AG04449 (cell line): ENCODE measurements at regions not wholly inside any gene's neighbourhood (a gene's known extent, or its start where the extent isn't known, plus 50 kb on each side); places are given as distances from the start of the nearest gene placed in this dataset.

Experiments
- CTCF ChIA-PET: fragments of 350-600 bp; formaldehyde crosslinking; extraction: SDS; loops from one replicate; lab custom pipeline; 2021; ENCODE audit warnings: antibody characterized with exemption; lab: Yijun Ruan, JAX
- POLR2A ChIA-PET: fragments of 400-600, 350-600 bp; formaldehyde crosslinking; extraction: SDS; loops from one replicate; lab custom pipeline; 2020; ENCODE audit warnings: antibody characterized with exemption, inconsistent platforms; lab: Yijun Ruan, JAX
- DNase-seq: peaks from one replicate; pipeline ENCODE4 v3.0.0-alpha.2; 2010; ENCODE audit warnings: low read depth, low spot score
- H3K4me3 ChIP-seq: 2 replicates; pipeline ENCODE4 v1.5.1; 2011; ENCODE audit warnings: low read depth, mild to moderate bottlenecking, control low read depth, low read length
- CTCF ChIP-seq: IDR thresholded peaks from one replicate; pipeline ENCODE4 v1.5.1; 2011; ENCODE audit warnings: mild to moderate bottlenecking, moderate library complexity, low read length, control low read depth, inconsistent platforms; ENCODE audit not compliant: insufficient read depth; ENCODE audit errors: missing control alignments

- ChIA-PET CTCF (no interaction called here), POLR2A (no interaction called here)
- DNase-seq = no peak
- H3K4me3 ChIP-seq = no peak overlapping the region
- no peak for TF ChIP-seq CTCF
Measured at GRCh38 chr3:41089566-41089965, 109.7 kb upstream of the CTNNB1 start.

GRCh38 chr3:41092844-41093243 lies 106.5 kb upstream of the CTNNB1 start:
- DNase-seq = no peak
- H3K4me3 ChIP-seq = no peak overlapping the region
- POLR2A ChIA-PET = no interaction called here
- CTCF ChIA-PET = no interaction called here
- TF ChIP-seq CTCF = no peak

GRCh38 chr3:41093476-41093875 lies 105.8 kb upstream of the CTNNB1 start:
- ChIA-PET POLR2A (no interaction called here), CTCF (no interaction called here)
- no peak overlapping the region for H3K4me3 ChIP-seq
- no peak for TF ChIP-seq CTCF
- DNase-seq = no peak

GRCh38 chr3:41094351-41094750 lies 105.0 kb upstream of the CTNNB1 start:
- CTCF ChIA-PET = no interaction called here
- no peak for DNase-seq
- no peak for TF ChIP-seq CTCF
- no peak overlapping the region for H3K4me3 ChIP-seq
- POLR2A ChIA-PET = no interaction called here

- no peak for DNase-seq
- POLR2A ChIA-PET = no interaction called here
- CTCF ChIA-PET = no interaction called here
- TF ChIP-seq CTCF = no peak
- H3K4me3 ChIP-seq = no peak overlapping the region
Measured at GRCh38 chr3:41095702-41096101, 103.6 kb upstream of the CTNNB1 start.

GRCh38 chr3:41097896-41098496 lies 101.3 kb upstream of the CTNNB1 start:
- no peak for TF ChIP-seq CTCF
- no peak for DNase-seq
- no peak overlapping the region for H3K4me3 ChIP-seq
- ChIA-PET POLR2A (no interaction called here), CTCF (no interaction called here)
